ENCODE measurements at regions not wholly inside any gene's neighbourhood (a gene's known extent, or its start where the extent isn't known, plus 50 kb on each side); places are given as distances from the start of the nearest gene placed in this dataset.

DNA sequence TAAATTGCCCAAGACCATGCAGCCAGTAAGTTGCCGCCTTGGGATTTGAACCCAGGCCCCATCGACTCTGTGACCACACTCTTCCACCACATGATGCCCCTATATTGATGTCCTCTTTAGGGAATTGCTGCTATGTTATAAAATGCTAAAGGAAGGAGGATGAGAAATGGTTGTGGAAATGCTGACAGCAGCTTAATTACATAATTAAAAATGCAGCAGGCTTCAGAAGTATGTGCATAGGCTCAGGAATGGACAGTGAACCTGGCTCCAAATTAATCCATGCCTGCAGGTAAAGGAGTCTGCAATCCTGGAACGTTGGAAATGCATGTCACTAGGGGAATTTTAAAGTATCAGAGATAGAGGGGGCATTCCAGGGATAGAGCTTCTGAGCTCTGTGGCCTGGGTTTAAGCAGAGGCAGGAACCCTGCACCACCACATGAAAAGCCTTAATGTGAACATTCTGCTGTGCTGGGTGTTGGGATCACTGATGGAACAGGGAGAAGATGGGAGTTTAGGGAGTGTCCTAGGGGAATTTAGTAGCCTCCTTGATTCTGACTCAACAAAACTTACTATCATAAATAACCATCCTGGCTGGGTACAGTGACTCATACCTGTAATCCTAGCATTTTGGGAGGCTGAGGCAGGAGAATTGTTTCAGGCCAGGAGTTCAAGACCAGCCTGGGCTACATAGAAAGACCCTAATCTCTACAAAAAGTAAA, 76.1 kb upstream of the CCDC85A start:
- Histone ChIP-seq H3K36me3 (no peaks in the 10 kb centered on the region), H3K4me1 (no peaks in the 10 kb centered on the region), H3K4me3 (no peak overlapping the region), H3K9me3 (no peaks in the 10 kb centered on the region), H3K27me3 (no peaks in the 10 kb centered on the region), H3K27ac (no peak overlapping the region)
- 58 to 63% methylated on average over 3 of the region's 3 CpGs for WGBS, 2 donors (ENCODE audit: low coverage in 1 of 2)
- no peak for DNase-seq
- TF ChIP-seq, protein P1, sequence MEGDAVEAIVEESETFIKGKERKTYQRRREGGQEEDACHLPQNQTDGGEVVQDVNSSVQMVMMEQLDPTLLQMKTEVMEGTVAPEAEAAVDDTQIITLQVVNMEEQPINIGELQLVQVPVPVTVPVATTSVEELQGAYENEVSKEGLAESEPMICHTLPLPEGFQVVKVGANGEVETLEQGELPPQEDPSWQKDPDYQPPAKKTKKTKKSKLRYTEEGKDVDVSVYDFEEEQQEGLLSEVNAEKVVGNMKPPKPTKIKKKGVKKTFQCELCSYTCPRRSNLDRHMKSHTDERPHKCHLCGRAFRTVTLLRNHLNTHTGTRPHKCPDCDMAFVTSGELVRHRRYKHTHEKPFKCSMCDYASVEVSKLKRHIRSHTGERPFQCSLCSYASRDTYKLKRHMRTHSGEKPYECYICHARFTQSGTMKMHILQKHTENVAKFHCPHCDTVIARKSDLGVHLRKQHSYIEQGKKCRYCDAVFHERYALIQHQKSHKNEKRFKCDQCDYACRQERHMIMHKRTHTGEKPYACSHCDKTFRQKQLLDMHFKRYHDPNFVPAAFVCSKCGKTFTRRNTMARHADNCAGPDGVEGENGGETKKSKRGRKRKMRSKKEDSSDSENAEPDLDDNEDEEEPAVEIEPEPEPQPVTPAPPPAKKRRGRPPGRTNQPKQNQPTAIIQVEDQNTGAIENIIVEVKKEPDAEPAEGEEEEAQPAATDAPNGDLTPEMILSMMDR (IDR thresholded peaks at IDR 0.05) = no peak
- TF ChIP-seq EP300 (IDR thresholded peaks at IDR 0.05; ENCODE audit: low read depth) (no peak), POLR2AphosphoS5 (IDR thresholded peaks at IDR 0.05) (no peak), POLR2A (IDR thresholded peaks at IDR 0.05) (no peak)
- intact Hi-C loops (cut with DNase I; ENCODE audit: low total_unique reads) = no loop called here
- in situ Hi-C loops (cut with MboI; ENCODE audit: low pct_ligation_motif_present in 1 of 4, low pct_unique_long_range_greater_than_20kb in 1 of 4, low sequenced_read_pairs in 3 of 4) = no loop called here

GRCh38 chr2:56108806-56109205, 75.0 kb upstream of the CCDC85A start:
- in situ Hi-C loops (cut with MboI; ENCODE audit: low pct_ligation_motif_present in 1 of 4, low pct_unique_long_range_greater_than_20kb in 1 of 4, low sequenced_read_pairs in 3 of 4) (no loop called here), intact Hi-C loops (cut with DNase I; ENCODE audit: low total_unique reads) (no loop called here)
- TF ChIP-seq, protein P1 (IDR thresholded peaks at IDR 0.05) = no peak
- no peak for TF ChIP-seq POLR2A (IDR thresholded peaks at IDR 0.05)
- no peak overlapping the region for H3K27ac ChIP-seq
- H3K27me3 ChIP-seq = no peaks in the 10 kb centered on the region
- H3K36me3 ChIP-seq = no peaks in the 10 kb centered on the region
- no peaks in the 10 kb centered on the region for H3K9me3 ChIP-seq
- no peak for DNase-seq
- H3K4me3 ChIP-seq = no peak overlapping the region
- H3K4me1 ChIP-seq = no peaks in the 10 kb centered on the region
- WGBS, 2 donors (ENCODE audit: low coverage in 1 of 2) = 50 to 52% methylated on average over 2 of the region's 2 CpGs

DNA sequence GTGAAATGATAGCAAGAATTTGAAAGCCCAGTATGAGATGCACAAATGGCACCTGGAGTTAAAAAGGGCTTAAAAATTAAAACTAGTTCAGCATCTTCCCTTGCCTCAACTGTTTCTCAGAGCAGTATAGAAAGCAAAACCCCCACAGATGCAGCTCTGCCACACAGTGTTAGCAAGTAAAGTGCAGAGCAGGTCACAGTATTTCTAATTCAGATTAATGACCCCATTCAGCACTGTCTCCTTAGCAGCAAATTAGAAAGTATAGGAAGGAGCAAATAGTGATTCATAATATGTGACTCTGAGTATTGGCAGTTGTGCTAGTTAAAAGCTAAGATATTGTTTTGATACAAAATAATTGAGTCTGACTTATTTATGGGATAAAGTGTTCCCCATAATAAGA, 73.8 kb upstream of the CCDC85A start:
- Histone ChIP-seq H3K4me3 (no peak overlapping the region), H3K27ac (no peak overlapping the region), H3K27me3 (no peaks in the 10 kb centered on the region), H3K9me3 (no peaks in the 10 kb centered on the region), H3K4me1 (no peaks in the 10 kb centered on the region), H3K36me3 (no peaks in the 10 kb centered on the region)
- no peak for DNase-seq
- TF ChIP-seq, protein P1 (IDR thresholded peaks at IDR 0.05) = no peak
- TF ChIP-seq POLR2AphosphoS5 (IDR thresholded peaks at IDR 0.05) (no peak), POLR2A (IDR thresholded peaks at IDR 0.05) (no peak), EP300 (IDR thresholded peaks at IDR 0.05; ENCODE audit: low read depth) (no peak)
- in situ Hi-C loops (cut with MboI; ENCODE audit: low pct_ligation_motif_present in 1 of 4, low pct_unique_long_range_greater_than_20kb in 1 of 4, low sequenced_read_pairs in 3 of 4) (no loop called here), intact Hi-C loops (cut with DNase I; ENCODE audit: low total_unique reads) (no loop called here)

DNA sequence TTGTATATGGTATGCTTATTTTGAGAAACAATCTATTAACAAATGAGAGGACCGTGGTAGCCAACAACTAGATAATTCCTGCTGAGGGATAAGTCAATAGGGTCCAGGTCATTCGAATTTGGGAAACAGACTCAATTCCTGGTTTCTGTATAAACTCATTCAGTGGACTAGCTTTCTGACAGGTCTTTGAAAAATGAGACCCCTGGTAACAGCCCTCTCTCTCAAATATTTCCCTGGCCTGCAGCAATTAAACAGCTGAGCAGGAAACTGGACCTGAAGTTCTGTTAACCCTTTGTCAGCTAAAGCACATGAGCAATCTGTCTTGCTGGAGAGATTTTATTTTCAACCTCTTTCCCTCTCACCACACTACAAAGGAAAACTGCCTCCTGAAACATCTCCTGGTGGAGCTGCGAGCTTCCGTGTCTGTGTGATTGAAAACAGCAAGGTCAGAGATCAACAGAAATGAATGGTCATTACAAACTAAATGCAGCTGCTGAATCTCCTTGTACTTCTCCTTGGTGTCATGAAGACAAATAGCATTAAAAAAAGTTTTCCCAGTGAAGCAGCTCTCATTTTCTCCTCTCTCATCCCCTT, 70.3 kb upstream of the CCDC85A start:
- intact Hi-C loops (cut with DNase I; ENCODE audit: low total_unique reads) = no loop called here
- no peaks in the 10 kb centered on the region for H3K36me3 ChIP-seq
- H3K27ac ChIP-seq = no peak overlapping the region
- H3K4me1 ChIP-seq = no peaks in the 10 kb centered on the region
- TF ChIP-seq POLR2AphosphoS5 (IDR thresholded peaks at IDR 0.05) (no peak), EP300 (IDR thresholded peaks at IDR 0.05; ENCODE audit: low read depth) (no peak), POLR2A (IDR thresholded peaks at IDR 0.05) (no peak)
- TF ChIP-seq, protein P1 (IDR thresholded peaks at IDR 0.05) = no peak
- H3K9me3 ChIP-seq = no peaks in the 10 kb centered on the region
- in situ Hi-C loops (cut with MboI; ENCODE audit: low pct_ligation_motif_present in 1 of 4, low pct_unique_long_range_greater_than_20kb in 1 of 4, low sequenced_read_pairs in 3 of 4) = no loop called here
- H3K4me3 ChIP-seq = no peak overlapping the region
- 26 to 42% methylated on average over 4 of the region's 4 CpGs for WGBS, 2 donors (ENCODE audit: low coverage in 1 of 2)
- no peak for DNase-seq
- no peaks in the 10 kb centered on the region for H3K27me3 ChIP-seq

Measured in transverse colon (tissue), 4 donors.